Anterior cingulate cortex (tissue), 58 donors: ENCODE measurements at regions not wholly inside any gene's neighbourhood (a gene's known extent, or its start where the extent isn't known, plus 50 kb on each side); places are given as distances from the start of the nearest gene placed in this dataset.
"Not testable (repeated sequence)": the region's sequence is repeated elsewhere in the genome, so short reads cannot be mapped to it uniquely, and the experiment has no call there.

Experiments used
- DNase-seq, 58 donors: peaks; one replicate each; lab custom pipeline; 2025; lab: John Stamatoyannopoulos, UW

- DNase-seq = no peak
Measured at GRCh38 chr10:71099731-71100361, 112.5 kb upstream of the UNC5B start.

DNA sequence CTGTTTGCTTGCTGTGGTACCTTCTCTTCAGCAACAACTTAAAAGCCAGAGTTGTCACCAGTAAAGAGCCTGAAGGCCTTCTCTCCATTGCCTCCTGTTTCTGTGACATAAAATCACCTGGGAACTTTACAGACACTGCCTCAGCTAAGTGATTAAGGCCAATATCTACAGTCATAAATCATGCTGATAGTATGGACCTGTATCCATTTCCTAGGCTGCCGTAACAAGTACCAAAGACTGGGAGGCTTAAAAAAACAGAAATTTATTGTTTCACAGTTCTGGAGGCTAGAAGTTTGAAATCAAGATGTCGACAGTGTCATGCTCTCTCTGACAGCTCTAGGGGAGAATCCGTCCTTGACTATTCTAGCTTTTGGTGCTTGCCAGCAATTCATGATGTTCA, 108.4 kb upstream of the UNC5B start:
- no peak for DNase-seq

DNA sequence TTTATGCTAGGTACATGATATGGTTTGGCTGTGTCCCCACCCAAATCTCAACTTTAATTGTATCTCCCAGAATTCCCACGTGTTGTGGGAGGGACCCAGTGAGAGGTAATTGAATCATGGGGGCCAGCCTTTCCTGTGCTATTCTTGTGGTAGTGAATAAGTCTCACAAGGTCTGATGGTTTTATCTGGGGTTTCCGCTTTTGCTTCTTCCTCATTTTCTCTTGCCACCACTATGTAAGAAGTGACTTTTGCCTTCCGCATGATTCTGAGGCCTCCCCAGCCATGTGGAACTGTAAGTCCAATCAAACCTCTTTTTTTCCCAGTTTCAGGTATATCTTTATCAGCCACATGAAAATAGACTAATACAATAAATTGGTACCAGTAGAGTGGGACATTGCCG, 106.2 kb upstream of the UNC5B start:
- DNase-seq = not testable (repeated sequence)

GRCh38 chr10:71107117-71107516, 105.3 kb upstream of the UNC5B start:
- not testable (repeated sequence) for DNase-seq

- not testable (repeated sequence) for DNase-seq
Measured at GRCh38 chr10:71108042-71108441, 104.3 kb upstream of the UNC5B start.

DNA sequence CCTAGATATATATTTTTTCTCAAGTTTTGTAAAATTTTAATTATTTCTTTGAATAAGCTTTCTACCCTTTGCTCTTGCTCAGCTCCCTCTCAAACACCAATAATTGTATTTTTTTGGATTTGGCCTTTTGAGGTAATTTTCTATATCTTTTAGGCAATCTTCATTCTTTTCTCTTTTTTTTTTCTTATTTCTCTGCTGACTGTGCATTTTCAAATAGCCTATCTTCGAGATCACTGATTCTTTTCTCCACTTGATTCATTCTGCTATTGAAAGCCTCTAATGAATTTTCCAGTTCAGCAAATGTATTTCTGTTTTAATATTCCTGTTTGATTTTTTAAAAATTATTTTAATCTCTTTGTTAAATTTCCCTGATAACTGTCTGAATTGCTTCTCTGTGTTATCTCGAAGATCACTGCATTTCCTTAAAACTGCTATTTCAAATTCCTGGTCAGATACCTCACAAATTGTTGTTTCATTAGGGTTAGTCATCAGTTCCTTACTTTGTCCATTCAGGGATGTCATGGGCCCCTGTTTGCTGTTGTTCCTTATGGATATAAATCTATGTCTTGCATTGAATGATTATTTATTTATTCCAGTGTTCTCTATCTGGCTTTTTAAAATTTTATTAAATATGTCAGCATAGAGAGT, 100.1 kb upstream of the UNC5B start:
- DNase-seq = no peak

DNA sequence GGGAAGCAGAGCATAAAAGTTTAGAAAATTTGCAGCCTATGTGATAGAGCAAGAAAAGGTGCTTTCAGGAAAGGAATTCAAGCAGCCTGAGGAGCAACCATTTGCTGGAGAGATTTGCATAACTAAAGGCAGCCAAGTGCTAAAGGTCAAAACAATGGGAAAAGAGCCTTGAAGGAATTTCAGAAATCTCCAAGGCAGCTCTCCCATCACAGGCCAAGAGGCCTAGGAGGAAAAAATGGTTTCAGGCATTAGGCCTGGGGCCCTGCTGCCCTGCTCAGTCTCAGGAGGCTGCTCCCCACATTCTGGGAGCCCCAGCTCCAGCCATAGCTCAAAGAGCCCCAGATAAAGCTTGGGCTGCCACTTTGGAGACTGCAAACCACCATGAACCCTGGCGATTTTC, 95.9 kb upstream of the UNC5B start:
- DNase-seq = no peak

DNA sequence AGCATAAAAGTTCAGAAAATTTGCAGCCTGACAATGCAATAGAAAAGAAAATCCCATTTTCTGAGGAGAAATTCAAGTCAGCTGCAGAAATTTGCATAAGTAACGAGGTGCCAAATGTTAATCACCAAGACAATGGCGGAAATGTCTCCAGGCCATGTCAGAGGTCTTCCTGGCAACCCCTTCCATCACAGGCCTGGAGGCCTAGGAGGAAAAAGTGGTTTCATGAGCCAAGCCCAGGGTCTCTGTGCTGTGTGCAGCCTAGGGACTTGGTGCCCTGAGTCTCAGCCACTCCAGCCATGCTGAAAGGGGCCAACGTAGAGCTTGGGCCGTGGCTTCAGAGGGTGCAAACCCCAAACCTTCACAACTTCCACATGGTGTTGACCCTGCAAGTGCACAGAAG, 94.8 kb upstream of the UNC5B start:
- DNase-seq = not testable (repeated sequence)

- DNase-seq = no peak
Measured at GRCh38 chr10:71123023-71123422, 89.3 kb upstream of the UNC5B start.

- DNase-seq = no peak
Measured at GRCh38 chr10:71124921-71125748, 87.2 kb upstream of the UNC5B start.

DNA sequence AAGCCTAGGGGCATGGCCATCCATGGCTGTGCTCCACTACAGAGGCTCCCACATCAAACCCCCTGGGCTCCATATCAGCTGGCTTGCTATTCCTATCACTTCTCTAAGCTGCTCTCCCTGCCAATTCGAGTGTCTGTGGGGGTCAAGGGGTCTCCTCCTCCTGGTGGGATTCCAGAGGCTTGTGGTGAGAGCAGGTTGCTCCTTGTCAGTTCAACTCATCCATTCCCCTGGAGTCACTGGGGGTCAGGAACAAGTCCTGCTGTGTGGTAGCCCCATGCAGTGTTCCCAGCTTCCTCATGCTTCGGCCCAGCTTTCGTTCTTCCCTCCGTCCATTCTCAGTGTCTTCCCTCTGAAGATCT, 86.6 kb upstream of the UNC5B start:
- DNase-seq = no peak

- DNase-seq = no peak
Measured at GRCh38 chr10:71126432-71126831, 85.9 kb upstream of the UNC5B start.

GRCh38 chr10:71127104-71127503, 85.3 kb upstream of the UNC5B start:
- DNase-seq = no peak

GRCh38 chr10:71127773-71128172, 84.6 kb upstream of the UNC5B start:
- no peak for DNase-seq

- no peak for DNase-seq
Measured at GRCh38 chr10:71128311-71128980, 83.9 kb upstream of the UNC5B start.

DNA sequence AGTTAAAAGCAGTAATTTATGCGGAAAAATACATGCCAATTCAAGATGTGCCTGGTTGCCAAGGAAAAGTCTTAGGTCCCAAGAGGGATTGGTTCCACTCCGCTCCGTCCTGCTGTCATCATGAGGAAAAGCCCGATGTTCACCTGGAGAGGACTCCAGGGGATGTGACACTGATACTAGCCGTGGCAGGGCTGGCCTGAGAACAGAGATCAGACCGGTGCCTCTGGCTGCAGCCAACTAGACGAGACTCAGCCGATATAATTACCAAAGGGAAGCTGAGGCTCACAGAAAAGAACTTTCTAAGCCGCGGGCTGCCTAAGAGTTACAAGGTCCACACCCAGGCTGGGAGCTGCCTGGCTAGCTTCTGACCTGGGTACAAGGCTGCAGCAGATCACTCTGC, 81.3 kb upstream of the UNC5B start:
- no peak for DNase-seq

- no peak for DNase-seq
Measured at GRCh38 chr10:71131508-71132088, 80.8 kb upstream of the UNC5B start.

DNA sequence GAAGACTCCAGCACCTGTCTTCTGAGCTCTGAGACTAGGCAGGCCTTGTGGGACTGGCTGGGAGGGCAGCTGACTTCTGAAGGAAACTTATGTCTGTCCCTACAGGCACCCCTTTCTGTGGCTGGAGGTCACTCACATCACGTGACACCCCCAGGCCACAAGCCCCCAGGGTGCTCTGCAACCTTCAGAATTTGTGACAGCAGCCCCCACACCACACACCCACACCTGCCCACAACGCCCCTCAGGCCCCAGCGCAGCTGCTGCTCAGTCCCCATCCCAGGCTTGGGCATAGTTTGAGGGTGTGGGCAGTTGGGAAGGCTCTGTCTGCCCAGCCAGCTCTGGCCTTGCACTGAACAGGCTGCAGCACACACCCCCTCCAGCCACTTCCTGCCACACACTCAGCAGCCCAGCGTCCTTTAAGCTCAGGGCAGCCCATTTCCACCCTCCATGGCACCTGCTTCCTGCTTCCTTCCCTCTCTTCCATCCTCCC, 80.0 kb upstream of the UNC5B start:
- DNase-seq = no peak

DNA sequence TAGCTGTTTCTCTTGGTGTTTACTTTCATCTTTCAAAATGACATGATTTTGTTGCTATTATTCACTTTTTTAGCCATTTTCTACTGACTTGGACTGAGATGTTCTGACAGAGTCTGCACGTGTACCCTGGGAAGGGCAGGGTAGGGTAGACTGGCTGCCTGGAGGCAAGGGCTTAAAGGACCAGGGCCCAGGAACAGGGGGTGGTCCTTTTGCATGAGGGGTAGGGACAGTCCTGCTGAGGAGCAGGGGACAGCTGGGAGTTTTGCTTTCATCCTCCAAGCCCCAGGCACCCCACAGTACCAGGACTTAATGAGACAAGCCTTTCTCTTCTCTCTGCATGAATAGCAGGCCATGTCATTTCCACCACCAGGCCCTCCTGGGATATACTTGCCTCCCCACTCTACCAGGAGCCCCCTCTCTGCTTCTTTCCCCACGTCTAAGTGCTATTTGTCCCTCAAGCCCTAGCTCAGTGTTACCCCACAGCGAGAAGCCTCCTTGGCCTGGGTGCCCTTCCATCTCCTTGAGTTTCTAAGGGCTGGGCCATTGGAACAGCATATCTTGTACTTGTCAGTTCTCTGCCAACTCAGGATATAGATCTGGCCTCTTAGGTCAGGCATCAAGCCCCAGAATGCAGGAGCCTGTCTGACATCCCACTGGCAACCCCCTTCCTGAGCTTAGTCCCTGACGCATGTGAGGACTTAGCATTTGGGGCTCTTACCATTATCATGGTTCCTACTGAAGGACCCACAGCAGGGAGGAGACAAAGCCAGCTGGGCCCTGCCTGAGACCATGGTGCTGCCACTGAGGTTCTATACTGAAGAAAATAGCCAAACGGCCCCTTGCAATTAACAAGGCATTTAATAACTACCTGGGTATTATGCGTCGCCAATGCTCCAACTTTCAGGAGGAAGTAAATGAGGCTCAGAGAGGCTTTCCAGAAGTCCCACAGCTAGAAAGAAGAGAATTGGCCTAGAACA, 78.4 kb upstream of the UNC5B start:
- no peak for DNase-seq
